ENCODE measurements at regions not wholly inside any gene's neighbourhood (a gene's known extent, or its start where the extent isn't known, plus 50 kb on each side); places are given as distances from the start of the nearest gene placed in this dataset.
"Not testable (repeated sequence)": the region's sequence is repeated elsewhere in the genome, so short reads cannot be mapped to it uniquely, and the experiment has no call there.

GRCh38 chr6:68139130-68139529 lies 496.0 kb upstream of the ADGRB3 start:
- FAIRE-seq: no peak

- no peak for FAIRE-seq
These were observed 500.3 kb upstream of the ADGRB3 start for GRCh38 chr6:68134796-68135195.

GRCh38 chr6:68128211-68128610 lies 506.9 kb upstream of the ADGRB3 start:
- no peak for FAIRE-seq

- no peak for FAIRE-seq
These were observed 508.0 kb upstream of the ADGRB3 start for GRCh38 chr6:68127074-68127473.

DNA sequence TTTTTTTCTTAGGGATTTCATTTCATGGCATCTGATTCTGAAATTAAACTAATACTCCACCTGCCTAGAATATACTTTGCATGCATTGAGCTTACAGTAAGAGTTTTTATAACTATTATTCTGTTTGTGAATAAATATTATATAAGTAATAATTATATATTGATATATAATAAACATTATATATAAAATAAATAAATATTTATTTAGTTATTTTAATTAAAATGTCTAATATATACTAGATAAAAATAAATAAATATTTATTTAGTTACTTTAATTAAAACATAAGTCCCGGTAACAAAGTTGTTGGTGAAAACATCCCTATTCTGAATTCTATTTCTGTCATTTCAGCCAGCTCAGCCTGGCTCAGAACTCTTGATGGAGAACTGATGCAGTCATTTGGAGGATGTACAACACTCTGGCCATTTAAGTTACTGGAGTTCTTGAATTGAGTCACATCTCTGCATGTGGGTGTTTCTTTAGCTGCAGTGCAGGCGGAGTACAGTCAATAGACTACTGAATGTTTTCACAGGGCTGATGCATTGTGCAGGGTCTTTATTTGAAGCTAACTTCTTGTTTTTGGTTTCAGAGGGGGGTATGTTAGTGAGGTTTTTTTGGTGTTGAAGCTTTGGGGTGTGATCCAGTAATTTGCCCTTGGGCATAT lies 508.9 kb upstream of the ADGRB3 start:
- peak; percentile 66 for FAIRE-seq

DNA sequence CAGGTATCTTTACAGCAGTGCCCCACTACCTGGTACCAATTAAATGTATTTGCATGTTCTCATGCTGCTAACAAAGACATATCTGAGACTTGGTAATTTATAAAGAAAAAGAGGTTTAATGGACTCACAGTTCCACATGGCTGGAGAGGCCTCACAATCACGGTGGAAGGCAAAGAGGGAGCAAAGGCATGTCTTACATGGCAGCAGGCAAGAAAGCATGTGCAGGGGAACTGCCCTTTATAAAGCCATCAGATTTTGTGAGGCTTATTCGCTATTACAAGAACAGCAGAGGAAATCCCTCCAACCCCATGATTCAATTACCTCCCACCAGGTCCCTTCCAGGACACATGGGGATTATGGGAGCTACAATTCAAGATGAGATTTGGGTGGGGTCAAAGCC lies 512.1 kb upstream of the ADGRB3 start:
- FAIRE-seq: not testable (repeated sequence)

GRCh38 chr6:68122032-68122431 lies 513.0 kb upstream of the ADGRB3 start:
- FAIRE-seq: no peak

DNA sequence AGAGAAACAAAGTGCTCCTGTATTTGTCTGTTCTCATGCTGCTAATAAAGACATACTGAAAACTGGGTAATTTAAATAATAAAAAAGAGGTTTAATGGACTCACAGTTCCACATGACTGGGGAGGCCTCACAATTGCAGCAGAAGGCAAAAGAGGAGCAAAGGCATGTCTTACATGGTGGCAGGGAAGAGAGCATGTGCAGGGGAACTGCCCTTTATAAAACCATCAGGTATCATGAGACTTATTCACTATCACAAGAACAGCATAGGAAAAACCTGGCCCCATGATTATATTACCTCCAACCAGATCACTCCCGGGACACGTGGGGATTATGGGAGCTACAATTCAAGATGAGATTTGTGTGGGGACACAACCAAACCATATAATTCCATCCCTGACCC lies 514.1 kb upstream of the ADGRB3 start:
- FAIRE-seq: not testable (repeated sequence)

DNA sequence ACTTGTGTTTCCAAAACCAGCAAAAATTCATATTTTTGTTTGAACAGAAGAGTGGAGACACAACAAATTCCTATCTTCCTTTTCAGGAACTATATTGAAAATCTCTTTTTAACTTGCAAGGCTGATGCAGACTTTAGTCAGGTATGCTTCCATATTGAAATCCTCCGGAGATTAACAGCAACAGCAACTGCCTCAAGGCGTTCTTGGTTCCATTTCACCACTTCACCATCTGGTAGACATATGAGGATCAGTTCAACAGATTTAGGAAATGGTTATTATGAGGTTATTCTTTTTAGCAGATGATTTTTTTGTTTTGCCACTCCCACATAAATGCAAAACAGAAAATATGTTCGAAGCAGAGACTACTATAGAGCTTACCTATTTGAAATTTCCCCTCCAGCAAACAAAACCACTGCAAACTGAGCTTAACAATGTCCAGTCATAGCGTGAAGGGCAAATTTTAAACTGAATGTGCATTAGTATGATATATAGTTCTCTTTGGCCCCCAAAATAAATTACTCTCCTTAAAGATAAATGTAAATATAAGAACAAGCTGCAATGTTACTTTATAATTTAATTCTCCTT lies 520.5 kb upstream of the ADGRB3 start:
- no peak for FAIRE-seq

GRCh38 chr6:68108233-68108835 lies 526.7 kb upstream of the ADGRB3 start:
- FAIRE-seq: no peak

DNA sequence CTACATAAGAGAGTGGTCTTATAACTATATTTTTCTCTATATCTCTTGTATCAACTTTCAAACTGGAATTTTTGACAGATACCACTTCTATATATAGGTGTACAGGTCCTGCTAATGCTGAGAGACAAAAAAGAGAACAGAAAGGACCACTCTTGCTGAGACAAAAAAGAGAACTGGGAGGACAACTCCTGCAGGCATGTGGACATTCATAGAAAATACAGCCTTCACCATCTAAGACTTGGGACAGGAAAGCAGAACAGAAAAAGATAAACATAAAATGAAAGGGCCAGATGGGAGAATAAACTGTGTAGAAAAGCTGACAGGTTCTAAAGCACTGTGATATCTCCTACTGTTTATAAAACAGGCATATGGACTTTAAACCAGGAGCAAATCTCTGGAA lies 541.0 kb upstream of the ADGRB3 start:
- no peak for FAIRE-seq

- FAIRE-seq: peak; percentile 97
These were observed 547.5 kb upstream of the ADGRB3 start for GRCh38 chr6:68087399-68088133.

- FAIRE-seq: no peak
These were observed 548.9 kb upstream of the ADGRB3 start for GRCh38 chr6:68086199-68086598.

- FAIRE-seq: not testable (repeated sequence)
These were observed 549.5 kb upstream of the ADGRB3 start for GRCh38 chr6:68085599-68085998.

GRCh38 chr6:68082086-68082485 lies 553.0 kb upstream of the ADGRB3 start:
- no peak for FAIRE-seq

DNA sequence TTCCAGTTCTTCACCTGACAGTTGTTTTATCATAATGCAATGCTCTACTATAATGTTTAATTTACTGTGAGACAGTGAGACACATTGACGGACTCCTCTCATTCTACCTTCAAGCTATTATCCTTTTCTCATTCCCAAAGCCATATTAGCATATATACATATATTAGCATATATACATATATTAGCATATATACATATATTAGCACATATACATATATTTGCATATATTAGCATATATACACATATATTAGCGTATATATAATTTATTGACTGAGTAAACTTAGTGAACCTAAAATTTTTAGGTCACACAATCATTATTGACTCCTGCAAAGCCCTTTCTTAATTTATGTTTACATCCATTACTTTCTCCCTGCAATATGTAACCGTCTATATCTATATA lies 555.0 kb upstream of the ADGRB3 start:
- FAIRE-seq: no peak

- FAIRE-seq: no peak
These were observed 557.4 kb upstream of the ADGRB3 start for GRCh38 chr6:68077661-68078060.

DNA sequence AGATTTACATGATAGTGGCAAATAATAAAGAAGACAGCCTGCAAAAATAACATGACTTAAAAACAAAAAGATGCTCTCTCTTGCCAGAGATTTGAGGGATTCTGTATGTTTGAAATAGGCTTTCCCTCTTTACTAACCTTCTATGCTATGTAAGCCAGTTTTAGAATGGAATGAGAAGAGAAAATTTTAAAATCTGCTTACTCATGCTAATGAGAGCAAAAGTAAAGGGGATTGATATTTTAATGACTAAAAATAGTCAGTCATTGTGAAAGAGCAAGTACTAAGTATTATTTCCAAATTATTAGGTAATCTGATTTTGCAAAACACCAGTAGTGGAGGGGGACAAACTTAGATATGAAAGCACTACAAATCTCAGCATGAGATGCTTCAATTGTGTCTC lies 563.3 kb upstream of the ADGRB3 start:
- FAIRE-seq: no peak

- no peak for FAIRE-seq
These were observed 565.0 kb upstream of the ADGRB3 start for GRCh38 chr6:68069921-68070710.

GRCh38 chr6:68059899-68060298 lies 575.2 kb upstream of the ADGRB3 start:
- no peak for FAIRE-seq

- no peak for FAIRE-seq
These were observed 575.8 kb upstream of the ADGRB3 start for GRCh38 chr6:68059261-68059660.

DNA sequence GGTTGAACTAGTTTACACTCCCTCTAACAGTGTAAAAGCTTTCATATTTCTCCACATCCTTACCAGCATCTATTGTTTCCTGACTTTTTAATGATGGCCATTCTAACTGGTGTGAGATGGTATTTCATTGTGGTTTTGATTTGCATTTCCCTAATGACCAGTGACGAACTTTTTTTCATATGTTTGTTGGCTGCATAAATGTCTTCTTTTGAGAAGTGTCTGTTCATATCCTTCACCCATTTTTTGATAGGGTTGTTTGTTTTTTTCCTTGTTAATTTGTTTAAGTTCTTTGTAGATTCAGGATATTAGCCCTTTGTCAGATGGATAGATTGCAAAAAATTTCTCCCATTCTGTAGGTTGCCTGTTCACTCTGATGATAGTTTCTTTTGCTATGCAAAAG lies 578.5 kb upstream of the ADGRB3 start:
- not testable (repeated sequence) for FAIRE-seq

DNA sequence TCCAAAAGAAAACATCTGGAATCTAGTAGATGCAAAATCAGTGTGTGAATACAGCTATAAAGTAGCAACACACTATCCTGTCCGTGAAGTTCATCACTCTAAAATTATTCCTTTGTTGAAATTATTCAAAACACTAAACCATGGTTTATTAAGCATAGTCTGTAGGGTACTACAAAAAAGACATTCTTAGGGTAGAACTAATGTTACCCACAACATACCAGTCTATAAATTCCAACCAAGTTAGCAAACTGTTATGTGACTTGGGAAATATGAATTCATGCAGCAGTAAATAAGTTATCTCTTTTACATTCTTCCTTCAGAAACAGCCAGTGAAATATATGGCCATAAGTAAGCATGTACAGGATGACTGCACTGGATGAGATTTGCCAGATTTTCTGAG lies 580.3 kb upstream of the ADGRB3 start:
- no peak for FAIRE-seq

All from TTC549 (cell line).